ENCODE measurements at regions not wholly inside any gene's neighbourhood (a gene's known extent, or its start where the extent isn't known, plus 50 kb on each side); places are given as distances from the start of the nearest gene placed in this dataset.

DNA sequence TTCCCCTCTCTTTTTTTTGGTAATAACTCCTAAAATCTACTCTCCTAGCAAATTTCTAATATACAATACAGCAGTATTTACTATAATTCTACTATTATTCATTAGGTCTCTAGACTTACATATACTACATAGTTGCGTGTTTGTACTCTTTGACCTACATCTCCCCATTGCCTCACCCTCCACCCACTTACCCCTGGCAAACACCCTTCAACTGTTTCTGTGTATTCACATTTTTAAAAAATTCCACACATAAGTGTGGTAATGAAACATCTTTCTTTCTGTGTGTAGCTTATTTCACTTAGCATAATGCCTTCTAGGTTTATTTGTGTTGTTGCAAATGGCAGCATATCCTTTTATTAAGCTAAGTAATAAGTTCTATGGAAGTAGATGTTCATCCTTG, 336.0 kb downstream of the CCDC85A start:
- DNase-seq = peak in 1 of 2 donors; percentile 13
- no peak overlapping the region for H2AFZ ChIP-seq (ENCODE audit: insufficient read depth, low read length, poor library complexity)
- H2AK5ac ChIP-seq (ENCODE audit: low read length) = no peak overlapping the region
- H3K36me3 ChIP-seq (ENCODE audit: control insufficient read depth in 1 of 2, insufficient read depth in 2 of 2, low read length in 2 of 2) = no peaks in the 10 kb centered on the region
- H3K9ac ChIP-seq (ENCODE audit: low read length) = no peak overlapping the region
- no peaks in the 10 kb centered on the region for H3K4me1 ChIP-seq (ENCODE audit: control insufficient read depth in 1 of 2, insufficient read depth in 2 of 2, low read length in 2 of 2)
- H2BK12ac ChIP-seq (ENCODE audit: low read length) = no peak overlapping the region
- no peak overlapping the region for H4K91ac ChIP-seq (ENCODE audit: low read depth, low read length)
- H3K9me3 ChIP-seq (ENCODE audit: insufficient read depth, low read depth, low read length) = no peaks in the 10 kb centered on the region
- no peak overlapping the region for H4K12ac ChIP-seq (ENCODE audit: low read depth, low read length)
- H3K4me2 ChIP-seq (ENCODE audit: low read length) = no peak overlapping the region
- H2BK5ac ChIP-seq (ENCODE audit: low read depth, low read length, poor library complexity) = no peak overlapping the region
- no peak overlapping the region for H2BK120ac ChIP-seq (ENCODE audit: insufficient read depth, low read length, poor library complexity)
- H3K18ac ChIP-seq (ENCODE audit: low read length) = no peak overlapping the region
- no peak overlapping the region for H3K23ac ChIP-seq (ENCODE audit: low read length)
- H3K27me3 ChIP-seq (ENCODE audit: insufficient read depth, low read length) = no peaks in the 10 kb centered on the region
- H3K27ac ChIP-seq (ENCODE audit: low read depth, low read length) = no peak overlapping the region
- H3K4ac ChIP-seq (ENCODE audit: low read depth, low read length) = no peak overlapping the region
- no peaks in the 10 kb centered on the region for H3K79me2 ChIP-seq (ENCODE audit: control insufficient read depth, insufficient read depth, low read length, poor library complexity)
- no peak overlapping the region for H3K4me3 ChIP-seq (ENCODE audit: low read depth, low read length)
- no CpG with 5 or more reads among the region's 1 CpG for WGBS (ENCODE audit: extremely low coverage, insufficient coverage, insufficient read length)
- H3K14ac ChIP-seq (ENCODE audit: low read length) = no peak overlapping the region
- H3K79me1 ChIP-seq (ENCODE audit: low read length) = no peaks in the 10 kb centered on the region
- no peak overlapping the region for H4K8ac ChIP-seq (ENCODE audit: low read depth, low read length)

DNA sequence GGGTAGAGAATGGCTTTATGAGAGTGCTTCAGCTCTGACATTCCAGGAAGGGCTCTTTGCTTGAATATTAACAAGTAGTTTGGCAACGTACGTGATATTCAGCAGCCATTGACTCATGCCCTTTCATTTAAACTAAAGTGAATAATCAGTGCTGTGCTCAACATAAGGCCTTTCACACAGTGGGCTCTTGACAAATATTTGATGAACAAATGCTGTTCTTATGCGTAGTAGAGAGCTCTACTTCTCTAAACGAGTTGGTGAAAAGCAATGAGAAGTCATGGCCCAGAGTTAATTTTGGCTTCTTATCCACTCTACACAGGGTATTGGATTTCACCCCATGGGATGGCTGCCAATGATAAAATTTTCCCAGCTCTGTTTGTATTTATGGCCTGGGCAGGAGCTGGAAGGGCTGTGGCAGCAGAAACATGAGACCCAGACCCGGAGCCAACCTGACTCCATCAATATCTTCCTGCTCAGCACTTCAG, 338.9 kb downstream of the CCDC85A start:
- Histone ChIP-seq H3K79me2 (ENCODE audit: control insufficient read depth, insufficient read depth, low read length, poor library complexity) (no peaks in the 10 kb centered on the region), H3K27ac (ENCODE audit: low read depth, low read length) (no peak overlapping the region), H2BK12ac (ENCODE audit: low read length) (no peak overlapping the region), H3K4me3 (ENCODE audit: low read depth, low read length) (no peak overlapping the region), H3K4me1 (ENCODE audit: control insufficient read depth in 1 of 2, insufficient read depth in 2 of 2, low read length in 2 of 2) (no peaks in the 10 kb centered on the region), H4K91ac (ENCODE audit: low read depth, low read length) (no peak overlapping the region), H2BK120ac (ENCODE audit: insufficient read depth, low read length, poor library complexity) (no peak overlapping the region), H3K14ac (ENCODE audit: low read length) (no peak overlapping the region), H3K36me3 (ENCODE audit: control insufficient read depth in 1 of 2, insufficient read depth in 2 of 2, low read length in 2 of 2) (no peaks in the 10 kb centered on the region), H4K12ac (ENCODE audit: low read depth, low read length) (no peak overlapping the region), H3K9ac (ENCODE audit: low read length) (no peak overlapping the region), H3K4me2 (ENCODE audit: low read length) (no peak overlapping the region), H3K79me1 (ENCODE audit: low read length) (no peaks in the 10 kb centered on the region), H2AFZ (ENCODE audit: insufficient read depth, low read length, poor library complexity) (no peak overlapping the region), H2BK5ac (ENCODE audit: low read depth, low read length, poor library complexity) (no peak overlapping the region), H3K27me3 (ENCODE audit: insufficient read depth, low read length) (no peaks in the 10 kb centered on the region), H3K4ac (ENCODE audit: low read depth, low read length) (no peak overlapping the region), H2AK5ac (ENCODE audit: low read length) (no peak overlapping the region), H3K9me3 (ENCODE audit: insufficient read depth, low read depth, low read length) (no peaks in the 10 kb centered on the region), H3K23ac (ENCODE audit: low read length) (no peak overlapping the region), H3K18ac (ENCODE audit: low read length) (no peak overlapping the region), H4K8ac (ENCODE audit: low read depth, low read length) (no peak overlapping the region)
- no CpG with 5 or more reads among the region's 5 CpGs for WGBS (ENCODE audit: extremely low coverage, insufficient coverage, insufficient read length)
- DNase-seq = no peak

DNA sequence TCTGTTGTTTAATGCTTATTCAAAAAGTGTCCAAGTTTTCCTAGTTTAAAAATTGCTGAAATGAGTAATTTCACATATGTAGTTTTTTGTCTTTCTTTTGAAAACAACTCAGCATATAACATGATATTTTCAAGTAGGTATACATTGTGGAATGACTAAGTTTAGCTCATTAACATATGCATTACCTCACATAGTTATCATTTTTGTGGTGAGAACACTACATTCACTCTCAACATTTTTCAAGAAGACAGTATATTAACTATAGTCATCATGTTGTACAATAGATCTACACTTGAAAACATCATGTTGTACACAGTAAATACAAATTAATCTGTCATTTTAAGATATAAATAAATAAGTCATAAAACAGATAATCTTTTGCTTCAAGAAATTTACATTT, 340.0 kb downstream of the CCDC85A start:
- no peaks in the 10 kb centered on the region for H3K4me1 ChIP-seq (ENCODE audit: control insufficient read depth in 1 of 2, insufficient read depth in 2 of 2, low read length in 2 of 2)
- H4K8ac ChIP-seq (ENCODE audit: low read depth, low read length) = no peak overlapping the region
- no peaks in the 10 kb centered on the region for H3K27me3 ChIP-seq (ENCODE audit: insufficient read depth, low read length)
- no peak overlapping the region for H3K4ac ChIP-seq (ENCODE audit: low read depth, low read length)
- H3K18ac ChIP-seq (ENCODE audit: low read length) = no peak overlapping the region
- H3K4me3 ChIP-seq (ENCODE audit: low read depth, low read length) = no peak overlapping the region
- H3K79me1 ChIP-seq (ENCODE audit: low read length) = no peaks in the 10 kb centered on the region
- no peak overlapping the region for H2AFZ ChIP-seq (ENCODE audit: insufficient read depth, low read length, poor library complexity)
- no peaks in the 10 kb centered on the region for H3K9me3 ChIP-seq (ENCODE audit: insufficient read depth, low read depth, low read length)
- H2BK12ac ChIP-seq (ENCODE audit: low read length) = no peak overlapping the region
- no peak overlapping the region for H3K4me2 ChIP-seq (ENCODE audit: low read length)
- H3K27ac ChIP-seq (ENCODE audit: low read depth, low read length) = no peak overlapping the region
- no peaks in the 10 kb centered on the region for H3K36me3 ChIP-seq (ENCODE audit: control insufficient read depth in 1 of 2, insufficient read depth in 2 of 2, low read length in 2 of 2)
- no peak overlapping the region for H3K14ac ChIP-seq (ENCODE audit: low read length)
- H3K23ac ChIP-seq (ENCODE audit: low read length) = no peak overlapping the region
- H4K91ac ChIP-seq (ENCODE audit: low read depth, low read length) = no peak overlapping the region
- no peaks in the 10 kb centered on the region for H3K79me2 ChIP-seq (ENCODE audit: control insufficient read depth, insufficient read depth, low read length, poor library complexity)
- H4K12ac ChIP-seq (ENCODE audit: low read depth, low read length) = no peak overlapping the region
- H2BK120ac ChIP-seq (ENCODE audit: insufficient read depth, low read length, poor library complexity) = no peak overlapping the region
- no peak overlapping the region for H2BK5ac ChIP-seq (ENCODE audit: low read depth, low read length, poor library complexity)
- peak in 1 of 2 donors; percentile 31 for DNase-seq
- H2AK5ac ChIP-seq (ENCODE audit: low read length) = no peak overlapping the region
- H3K9ac ChIP-seq (ENCODE audit: low read length) = no peak overlapping the region

DNA sequence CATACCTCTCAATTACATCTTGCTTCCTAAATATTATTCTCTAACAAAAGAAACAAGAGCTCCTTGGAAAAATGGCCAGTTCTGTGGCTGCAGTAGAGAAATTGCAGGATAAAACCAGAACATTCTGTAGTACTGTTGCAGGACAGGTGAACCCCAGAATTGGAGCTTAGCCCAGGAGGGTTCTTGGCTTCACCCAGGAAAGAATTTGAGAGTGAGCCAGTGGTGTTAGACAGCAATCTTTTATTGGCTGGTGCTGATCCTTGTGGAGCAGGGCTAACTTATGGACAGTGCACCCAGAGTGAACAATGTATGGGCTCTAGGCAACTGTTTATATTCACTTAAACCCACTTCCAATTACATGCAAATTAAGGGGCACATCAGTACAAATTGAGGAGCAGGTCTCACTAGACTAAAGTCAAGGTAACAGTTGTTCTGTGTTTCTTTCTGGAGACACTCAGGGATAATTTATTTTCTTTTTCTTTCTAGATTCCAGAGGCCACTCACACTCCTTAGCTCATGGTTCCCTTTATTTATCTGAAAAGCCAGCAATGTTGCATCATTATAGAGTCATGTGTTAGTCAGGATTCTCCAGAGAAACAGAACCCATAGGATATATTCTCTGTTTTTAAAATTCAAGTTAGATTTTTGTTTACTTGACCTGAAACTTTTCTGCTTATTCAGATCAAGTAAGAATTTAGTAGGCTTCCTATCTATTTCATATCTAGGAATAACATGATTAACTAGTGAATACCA, 348.1 kb downstream of the CCDC85A start:
- H2BK120ac ChIP-seq (ENCODE audit: insufficient read depth, low read length, poor library complexity) = no peak overlapping the region
- no peak overlapping the region for H2AK5ac ChIP-seq (ENCODE audit: low read length)
- no peak overlapping the region for H3K4me3 ChIP-seq (ENCODE audit: low read depth, low read length)
- H3K4me1 ChIP-seq (ENCODE audit: control insufficient read depth in 1 of 2, insufficient read depth in 2 of 2, low read length in 2 of 2) = peaks cover 0 to 3% of the 10 kb centered on the region in 2 experiments
- H3K36me3 ChIP-seq (ENCODE audit: control insufficient read depth in 1 of 2, insufficient read depth in 2 of 2, low read length in 2 of 2) = no peaks in the 10 kb centered on the region
- H2BK5ac ChIP-seq (ENCODE audit: low read depth, low read length, poor library complexity) = no peak overlapping the region
- no peak overlapping the region for H4K8ac ChIP-seq (ENCODE audit: low read depth, low read length)
- no peak overlapping the region for H3K18ac ChIP-seq (ENCODE audit: low read length)
- H3K27me3 ChIP-seq (ENCODE audit: insufficient read depth, low read length) = no peaks in the 10 kb centered on the region
- H3K9me3 ChIP-seq (ENCODE audit: insufficient read depth, low read depth, low read length) = no peaks in the 10 kb centered on the region
- H3K23ac ChIP-seq (ENCODE audit: low read length) = no peak overlapping the region
- H2BK12ac ChIP-seq (ENCODE audit: low read length) = no peak overlapping the region
- no peak overlapping the region for H3K14ac ChIP-seq (ENCODE audit: low read length)
- no peak overlapping the region for H4K12ac ChIP-seq (ENCODE audit: low read depth, low read length)
- no peak overlapping the region for H4K91ac ChIP-seq (ENCODE audit: low read depth, low read length)
- DNase-seq = no peak
- H3K9ac ChIP-seq (ENCODE audit: low read length) = no peak overlapping the region
- H3K27ac ChIP-seq (ENCODE audit: low read depth, low read length) = no peak overlapping the region
- H3K79me2 ChIP-seq (ENCODE audit: control insufficient read depth, insufficient read depth, low read length, poor library complexity) = no peaks in the 10 kb centered on the region
- no peak overlapping the region for H3K4me2 ChIP-seq (ENCODE audit: low read length)
- H3K4ac ChIP-seq (ENCODE audit: low read depth, low read length) = no peak overlapping the region
- no peaks in the 10 kb centered on the region for H3K79me1 ChIP-seq (ENCODE audit: low read length)
- H2AFZ ChIP-seq (ENCODE audit: insufficient read depth, low read length, poor library complexity) = no peak overlapping the region
